ENCODE measurements at regions not wholly inside any gene's neighbourhood (a gene's known extent, or its start where the extent isn't known, plus 50 kb on each side); places are given as distances from the start of the nearest gene placed in this dataset.
"Not testable (repeated sequence)": the region's sequence is repeated elsewhere in the genome, so short reads cannot be mapped to it uniquely, and the experiment has no call there.

- DNase-seq, result no peak
Measured at GRCh38 chr21:23982546-23982945, 1624.7 kb downstream of the MRPL39 start.

- no peak for DNase-seq
Measured at GRCh38 chr21:23977971-23978370, 1629.3 kb downstream of the MRPL39 start.

DNA sequence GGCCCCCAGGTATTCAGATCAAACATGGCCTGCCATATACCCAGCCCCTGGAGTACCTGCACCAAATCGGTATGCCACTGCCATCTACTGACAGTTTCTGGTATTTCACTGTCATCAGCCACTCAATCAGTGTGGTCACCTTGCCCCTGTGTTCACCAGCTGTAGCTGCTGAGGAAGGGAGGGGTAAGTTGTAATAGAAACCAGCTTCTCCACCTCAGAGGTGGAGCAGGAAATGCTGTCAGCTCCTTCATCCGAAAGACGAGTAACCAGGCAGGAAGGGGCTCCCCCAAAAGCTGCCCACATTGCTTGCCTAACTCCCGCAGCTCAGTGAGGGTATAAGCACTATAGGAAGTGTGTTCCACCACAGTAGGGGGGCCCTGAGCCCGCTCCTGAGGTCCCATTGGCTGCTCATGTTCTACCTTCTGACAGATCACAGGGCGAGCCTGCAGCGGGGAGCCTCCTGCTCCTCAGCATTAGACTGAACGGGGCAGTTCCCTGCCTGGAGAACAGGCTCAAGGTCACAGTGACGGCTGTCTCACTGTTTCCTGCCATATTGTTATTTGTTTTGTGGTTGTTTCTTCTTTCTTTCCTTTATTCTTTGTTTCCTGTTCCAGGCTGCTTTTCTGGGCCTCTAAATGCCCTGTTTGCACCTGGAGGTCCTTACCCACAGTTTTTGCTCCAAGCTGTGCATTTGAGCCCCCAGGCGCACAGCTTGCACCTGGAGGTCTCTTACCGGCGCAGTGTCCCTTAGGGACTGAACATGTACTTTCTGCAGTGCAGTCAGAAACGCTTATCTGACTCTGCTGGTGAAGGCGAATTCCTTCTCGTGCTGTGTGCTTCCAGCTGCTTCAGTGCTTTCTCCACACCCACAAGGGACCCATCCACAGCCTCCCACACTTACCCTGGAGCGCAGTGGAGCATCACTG lies 1638.3 kb downstream of the MRPL39 start:
- peak; percentile 42 for DNase-seq

- no peak for DNase-seq
Measured at GRCh38 chr21:23968008-23968407, 1639.3 kb downstream of the MRPL39 start.

DNA sequence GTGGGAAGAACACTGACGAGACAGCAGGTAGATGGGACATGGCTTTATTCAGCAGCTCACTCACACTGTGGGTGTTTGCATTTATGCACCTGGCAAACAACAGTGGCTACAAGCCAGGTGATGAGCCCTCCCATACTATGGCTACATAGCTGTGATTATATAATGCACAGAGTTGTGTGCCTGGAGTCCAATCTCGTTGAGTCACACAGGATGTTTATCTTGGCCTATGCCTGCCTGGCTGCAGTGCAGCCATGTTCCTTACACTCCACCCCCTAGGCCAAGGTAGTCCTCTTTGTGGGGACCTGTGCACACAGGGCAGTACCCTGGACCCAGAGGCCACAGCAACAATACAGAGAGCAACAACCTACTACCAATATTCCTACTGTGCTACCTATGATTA lies 1643.8 kb downstream of the MRPL39 start:
- no peak for DNase-seq

DNA sequence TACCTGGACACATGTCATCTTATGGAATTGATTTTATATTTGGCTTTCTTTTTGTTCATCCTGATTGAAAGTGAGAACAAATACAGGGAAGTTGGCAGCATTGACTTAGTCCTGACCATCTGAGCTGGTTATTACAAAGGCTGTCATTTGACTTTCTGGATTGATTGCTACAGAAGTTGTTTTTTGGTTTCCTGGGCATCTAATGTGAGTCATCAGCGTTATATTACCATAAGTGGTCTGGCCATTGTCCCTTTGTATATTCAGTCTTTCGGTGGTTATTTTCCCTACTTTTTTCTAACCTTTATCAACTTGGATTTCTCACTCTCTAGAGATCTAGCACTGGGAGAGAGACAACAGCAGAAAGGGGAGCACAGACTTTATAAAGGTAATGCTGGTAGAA lies 1646.5 kb downstream of the MRPL39 start:
- no peak for DNase-seq

DNA sequence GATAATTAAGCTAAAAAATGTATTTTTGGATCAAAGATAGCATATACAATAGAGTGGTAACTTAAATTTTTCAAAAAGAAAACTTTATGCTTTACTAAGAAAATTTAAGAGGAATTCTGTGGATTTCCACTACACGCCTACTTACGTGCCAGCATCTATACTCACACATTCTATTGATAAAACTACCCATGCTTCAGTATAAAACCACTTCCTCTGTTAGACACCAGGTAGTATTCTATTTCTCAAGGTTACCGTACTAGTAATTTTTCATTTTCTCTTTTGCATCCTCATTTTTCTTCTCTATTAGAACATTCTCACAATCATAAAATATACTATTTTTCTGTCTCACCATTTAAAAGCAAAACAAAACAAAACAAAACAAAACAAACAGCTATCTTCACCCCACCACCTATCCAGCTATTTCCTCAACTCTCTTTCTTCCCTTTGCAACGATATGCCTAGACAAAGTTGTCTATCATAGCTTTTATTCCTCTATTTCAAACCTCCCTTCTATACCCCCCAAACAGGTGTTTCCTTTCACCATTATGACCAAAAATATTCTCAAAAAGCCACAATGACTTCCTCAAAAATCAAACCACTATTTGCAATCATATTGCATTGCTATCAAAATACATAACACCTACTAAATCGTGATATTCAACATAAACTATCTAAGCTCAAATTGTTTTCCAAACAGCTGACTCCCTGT lies 1652.0 kb downstream of the MRPL39 start:
- no peak for DNase-seq

DNA sequence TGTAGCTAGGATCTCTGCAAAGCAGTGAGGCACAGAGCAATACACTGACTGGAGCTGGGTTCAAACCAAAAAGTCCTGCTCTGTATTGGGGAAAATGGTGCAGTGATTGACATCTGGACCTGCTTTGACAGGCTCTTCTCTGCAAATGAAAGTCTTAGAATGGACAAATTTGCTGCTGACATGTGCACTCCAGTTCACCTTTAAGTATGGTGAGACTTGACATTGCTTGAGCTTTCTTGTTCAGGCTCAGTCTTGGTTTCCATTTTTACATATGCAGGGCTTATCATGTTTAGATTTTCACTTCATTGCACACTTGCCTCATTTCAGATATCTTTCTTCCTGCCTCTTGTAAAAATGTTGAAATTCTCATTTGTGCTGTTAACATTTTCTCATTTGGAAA lies 1655.0 kb downstream of the MRPL39 start:
- DNase-seq, result no peak

DNA sequence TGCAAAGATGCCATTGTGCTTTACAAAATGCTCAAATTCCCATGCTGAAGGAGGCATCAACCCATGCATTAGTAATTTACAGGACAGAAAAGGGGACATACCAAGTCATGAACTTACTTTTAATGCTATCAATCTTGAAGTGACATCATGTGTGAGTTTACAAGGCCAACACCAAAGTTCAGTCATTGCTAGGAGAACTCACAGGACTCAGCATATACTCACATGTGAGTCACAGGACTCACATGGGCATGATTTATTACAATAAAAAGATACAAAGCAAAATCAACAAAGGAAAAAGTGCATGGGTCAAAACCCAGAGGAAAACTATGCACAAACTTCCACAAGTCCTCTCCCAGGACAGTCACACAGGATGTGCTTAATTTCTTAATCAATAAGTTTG lies 1656.0 kb downstream of the MRPL39 start:
- DNase-seq, result no peak

DNA sequence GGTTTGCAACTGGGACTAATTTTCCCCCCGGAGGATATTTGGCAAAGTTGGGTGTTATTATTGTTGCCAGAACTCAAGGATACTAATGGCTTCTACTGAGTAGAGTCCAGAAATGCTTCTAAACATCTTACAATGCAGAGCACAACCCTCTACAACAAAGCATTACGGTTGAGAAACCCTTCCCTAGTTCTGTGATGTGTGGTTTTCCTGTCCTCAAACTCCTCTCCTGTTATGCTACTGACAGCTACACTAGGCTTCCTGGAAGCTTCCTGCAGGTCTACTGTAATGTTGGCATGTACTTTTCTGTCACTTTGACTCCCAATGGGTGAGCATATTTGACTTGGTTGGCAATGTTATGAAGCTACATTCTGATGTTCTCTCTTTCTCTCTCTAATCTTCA lies 1656.9 kb downstream of the MRPL39 start:
- no peak for DNase-seq

GRCh38 chr21:23949493-23949892 lies 1657.8 kb downstream of the MRPL39 start:
- DNase-seq, result no peak

- DNase-seq, result no peak
Measured at GRCh38 chr21:23939369-23940065, 1667.8 kb downstream of the MRPL39 start.

DNA sequence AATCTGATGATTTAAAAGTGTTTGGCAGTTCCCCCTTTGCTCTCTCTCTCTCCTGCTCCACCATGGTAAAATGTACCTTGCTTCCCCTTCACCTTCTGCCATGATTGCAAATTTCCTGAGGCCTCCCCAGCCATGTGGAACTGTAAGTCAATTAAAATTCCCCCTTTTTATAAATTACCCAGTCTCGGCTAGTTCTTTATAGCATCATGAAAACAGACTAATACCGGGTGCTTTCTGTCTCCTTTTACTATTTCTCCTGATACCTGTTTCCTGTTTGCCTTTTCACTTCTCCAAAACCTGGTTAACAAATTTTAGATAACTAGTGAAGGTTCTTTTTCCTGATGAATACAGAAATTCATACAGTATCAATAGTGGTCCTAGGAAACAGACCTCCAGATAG lies 1670.3 kb downstream of the MRPL39 start:
- no peak for DNase-seq

DNA sequence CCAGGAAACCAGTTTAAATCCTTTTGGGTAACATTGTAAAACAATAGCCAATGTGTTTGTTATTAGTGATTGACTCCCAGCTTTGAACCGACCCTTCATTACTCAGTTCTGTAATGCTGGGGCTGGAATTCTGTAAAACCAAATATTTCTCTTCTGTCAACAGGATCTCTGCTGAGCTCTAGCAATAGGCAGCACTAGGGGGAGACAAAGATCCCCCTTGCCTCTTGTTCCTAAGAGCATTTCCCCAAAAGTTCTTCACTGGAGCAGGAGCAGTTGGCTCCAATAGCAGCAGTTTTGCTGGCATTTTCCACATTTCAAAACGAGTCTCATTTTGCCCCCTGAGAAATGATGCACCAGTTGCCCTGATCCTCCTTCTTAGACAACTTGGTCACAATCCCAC lies 1671.1 kb downstream of the MRPL39 start:
- DNase-seq, result no peak

DNA sequence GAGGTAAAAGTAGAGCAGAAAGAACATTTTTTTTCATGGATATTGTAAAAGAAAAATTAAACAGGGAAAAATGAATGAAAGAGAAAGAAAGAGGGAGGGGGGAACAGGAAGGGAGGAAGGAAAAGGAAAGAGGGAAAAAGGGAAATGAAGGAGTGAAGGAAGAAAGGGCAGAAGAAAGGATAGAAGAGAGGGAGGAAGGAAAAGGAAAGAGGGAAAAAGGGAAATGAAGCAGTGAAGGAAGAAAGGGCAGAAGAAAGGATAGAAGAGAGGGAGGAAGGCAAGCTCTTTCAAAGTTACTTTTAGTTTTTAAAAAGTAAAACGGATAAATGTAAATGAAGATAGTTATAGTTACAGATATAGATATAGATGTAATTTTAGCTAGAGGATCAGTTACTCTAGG lies 1676.7 kb downstream of the MRPL39 start:
- DNase-seq, result no peak

GRCh38 chr21:23926430-23926829 lies 1680.9 kb downstream of the MRPL39 start:
- not testable (repeated sequence) for DNase-seq

GRCh38 chr21:23921670-23922418 lies 1685.4 kb downstream of the MRPL39 start:
- DNase-seq, result no peak

- no peak for DNase-seq
Measured at GRCh38 chr21:23900727-23901126, 1706.6 kb downstream of the MRPL39 start.

DNA sequence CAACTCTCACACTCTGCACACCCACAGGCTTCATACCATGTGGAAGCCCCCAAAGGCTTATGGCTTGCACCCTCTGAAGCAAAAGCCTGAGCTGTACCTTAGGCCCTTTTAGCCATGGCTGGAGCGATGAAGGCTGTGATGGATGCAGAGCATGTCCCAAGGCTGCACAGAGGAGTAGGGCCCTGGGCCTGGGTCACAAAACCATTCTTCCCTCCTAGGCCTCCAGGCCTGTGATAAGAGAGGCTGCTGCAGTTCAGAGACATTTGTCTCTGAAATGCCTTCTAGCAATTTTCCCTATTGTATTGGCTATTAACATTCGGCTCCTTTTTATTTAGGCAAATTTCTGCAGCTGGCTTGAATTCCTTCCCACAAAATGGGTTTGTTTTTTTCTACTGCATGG lies 1707.7 kb downstream of the MRPL39 start:
- DNase-seq, result no peak

- DNase-seq, result no peak
Measured at GRCh38 chr21:23890652-23891051, 1716.6 kb downstream of the MRPL39 start.

GRCh38 chr21:23887725-23888306 lies 1719.5 kb downstream of the MRPL39 start:
- DNase-seq, result no peak

All from renal pelvis (tissue), 1 donor.